AG10803 (cell line): ENCODE measurements at regions not wholly inside any gene's neighbourhood (a gene's known extent, or its start where the extent isn't known, plus 50 kb on each side); places are given as distances from the start of the nearest gene placed in this dataset.

ENCODE experiments used
- DNase-seq: peaks from one replicate; pipeline ENCODE4 v3.0.0; 2010; ENCODE audit warnings: low read depth
- H3K4me3 ChIP-seq: 2 replicates; pipeline ENCODE4 v1.5.1; 2011; ENCODE audit warnings: mild to moderate bottlenecking, low read length, control low read depth
- TF ChIP-seq, protein P1 (sequence below): conservative IDR thresholded peaks from 2 replicates; pipeline ENCODE4 v1.5.1; 2011; ENCODE audit warnings: mild to moderate bottlenecking, low read length, control low read depth, inconsistent platforms

DNA sequence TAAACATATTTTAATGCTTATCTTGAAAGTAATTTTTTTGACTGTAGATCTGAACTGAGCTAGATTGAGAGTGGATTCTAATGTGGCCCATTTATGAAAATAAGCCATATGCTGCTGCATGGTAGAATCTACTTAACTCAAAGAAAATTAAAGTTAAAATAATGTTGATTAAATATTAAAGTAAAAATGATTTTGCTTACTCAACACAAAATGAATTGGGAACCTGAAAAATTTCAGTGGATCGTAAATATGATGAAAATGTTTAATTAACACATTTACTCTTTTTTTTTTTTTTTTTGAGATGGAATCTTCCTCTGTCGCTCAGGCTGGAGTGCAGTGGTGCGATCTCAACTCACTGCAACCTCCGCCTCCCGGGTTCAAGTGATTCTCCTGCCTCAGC is 144.5 kb upstream of the HMGN3 start:
- no peak for DNase-seq
- H3K4me3 ChIP-seq, result no peak overlapping the region
- TF ChIP-seq, protein P1, sequence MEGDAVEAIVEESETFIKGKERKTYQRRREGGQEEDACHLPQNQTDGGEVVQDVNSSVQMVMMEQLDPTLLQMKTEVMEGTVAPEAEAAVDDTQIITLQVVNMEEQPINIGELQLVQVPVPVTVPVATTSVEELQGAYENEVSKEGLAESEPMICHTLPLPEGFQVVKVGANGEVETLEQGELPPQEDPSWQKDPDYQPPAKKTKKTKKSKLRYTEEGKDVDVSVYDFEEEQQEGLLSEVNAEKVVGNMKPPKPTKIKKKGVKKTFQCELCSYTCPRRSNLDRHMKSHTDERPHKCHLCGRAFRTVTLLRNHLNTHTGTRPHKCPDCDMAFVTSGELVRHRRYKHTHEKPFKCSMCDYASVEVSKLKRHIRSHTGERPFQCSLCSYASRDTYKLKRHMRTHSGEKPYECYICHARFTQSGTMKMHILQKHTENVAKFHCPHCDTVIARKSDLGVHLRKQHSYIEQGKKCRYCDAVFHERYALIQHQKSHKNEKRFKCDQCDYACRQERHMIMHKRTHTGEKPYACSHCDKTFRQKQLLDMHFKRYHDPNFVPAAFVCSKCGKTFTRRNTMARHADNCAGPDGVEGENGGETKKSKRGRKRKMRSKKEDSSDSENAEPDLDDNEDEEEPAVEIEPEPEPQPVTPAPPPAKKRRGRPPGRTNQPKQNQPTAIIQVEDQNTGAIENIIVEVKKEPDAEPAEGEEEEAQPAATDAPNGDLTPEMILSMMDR, result no peak

DNA sequence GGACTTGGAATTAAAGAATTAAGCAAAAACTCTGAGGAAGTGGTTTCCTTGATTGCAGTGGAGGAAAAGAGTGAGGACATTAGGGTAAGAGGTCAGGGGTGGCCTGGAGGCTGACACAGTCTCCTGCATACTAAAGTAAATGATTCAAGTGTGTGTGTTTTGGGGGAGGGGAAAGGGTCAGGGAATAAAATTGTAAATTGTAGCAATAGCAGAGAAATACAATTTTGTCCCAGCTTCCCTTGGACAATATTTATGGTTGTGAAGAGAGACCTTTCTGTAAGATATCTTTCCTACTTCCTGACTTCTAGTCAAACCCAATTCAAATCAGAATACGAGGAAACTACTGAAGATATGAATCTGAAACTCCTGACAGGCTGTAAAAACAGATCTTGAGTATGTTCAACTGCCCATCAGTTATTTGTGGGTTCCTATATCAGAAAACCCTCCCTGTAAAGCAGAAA is 143.4 kb upstream of the HMGN3 start:
- H3K4me3 ChIP-seq, result no peak overlapping the region
- TF ChIP-seq, protein P1, result no peak

DNA sequence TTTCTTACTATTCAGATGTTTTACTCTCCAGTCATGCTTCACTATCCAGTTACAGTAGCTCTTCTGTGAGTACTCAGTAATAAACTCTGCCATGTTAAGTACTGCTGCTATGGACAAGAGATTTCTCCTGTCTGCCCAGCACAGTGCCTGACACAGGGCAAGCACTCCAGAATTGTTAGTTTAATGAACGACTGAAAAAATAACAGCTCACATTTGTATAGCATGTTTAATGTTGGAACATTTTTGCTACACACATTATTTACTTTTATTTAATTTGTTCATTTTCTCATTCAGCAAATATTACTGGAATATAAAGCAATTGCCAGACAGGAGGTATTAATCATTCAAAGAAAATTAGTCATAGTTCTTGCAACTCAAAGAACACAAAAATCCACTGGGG is 142.6 kb upstream of the HMGN3 start:
- no peak for DNase-seq
- H3K4me3 ChIP-seq, result no peak overlapping the region
- TF ChIP-seq, protein P1, result no peak

More for the DNA sequence above, 143.4 kb upstream of the HMGN3 start:
- DNase-seq, result no peak

DNA sequence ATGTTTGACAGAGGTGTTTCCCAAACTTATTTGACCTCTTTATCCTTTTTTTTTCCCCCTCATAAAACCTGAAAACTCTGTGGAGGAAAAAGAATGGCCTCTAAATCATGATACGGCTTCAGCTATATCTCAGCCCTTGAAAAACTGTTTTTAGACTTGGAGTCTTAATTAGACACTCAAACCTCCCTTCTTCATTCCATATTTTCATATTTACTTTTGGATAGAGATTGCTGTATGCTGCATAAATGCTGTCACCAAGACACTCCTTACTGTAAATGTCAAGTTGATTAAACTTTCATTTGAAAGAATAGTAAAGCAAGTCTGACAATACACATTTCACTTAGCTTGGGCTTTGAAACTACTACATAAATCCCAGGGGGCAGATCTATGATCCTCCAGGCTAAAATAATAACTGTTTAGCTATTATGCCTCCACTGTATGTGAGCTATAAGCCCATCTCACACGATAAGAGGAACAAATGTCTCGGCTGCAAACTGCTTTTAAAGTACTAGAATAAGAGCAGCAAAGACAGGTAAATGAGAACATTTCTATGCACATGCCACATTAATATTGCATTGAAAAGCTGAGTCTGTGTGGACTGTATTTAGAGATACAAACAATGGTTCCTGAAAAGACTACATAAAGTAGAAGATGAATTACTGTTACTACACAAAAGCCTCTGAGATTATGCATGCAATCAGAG is 141.3 kb upstream of the HMGN3 start:
- no peak overlapping the region for H3K4me3 ChIP-seq
- TF ChIP-seq, protein P1, result no peak
- DNase-seq, result no peak

DNA sequence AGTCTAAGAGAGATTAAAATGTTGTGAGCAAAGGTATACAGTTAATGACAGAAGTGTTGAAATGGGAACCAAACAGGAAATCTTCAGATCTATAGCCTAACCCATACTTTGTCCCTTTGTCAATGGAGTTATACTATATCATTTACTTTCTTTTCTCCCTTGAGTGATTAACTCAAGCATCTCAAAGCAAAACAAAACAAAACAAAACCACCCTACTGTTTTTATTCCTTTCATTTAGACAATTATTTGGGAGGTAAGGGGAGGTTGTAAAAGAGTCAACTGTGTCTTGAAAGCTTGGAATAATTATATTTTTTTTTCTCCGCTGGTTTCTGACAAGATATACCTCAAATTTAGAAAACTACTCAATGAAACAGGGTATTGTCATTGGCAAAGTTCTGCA is 139.8 kb upstream of the HMGN3 start:
- TF ChIP-seq, protein P1, result no peak
- no peak for DNase-seq
- H3K4me3 ChIP-seq, result no peak overlapping the region

DNA sequence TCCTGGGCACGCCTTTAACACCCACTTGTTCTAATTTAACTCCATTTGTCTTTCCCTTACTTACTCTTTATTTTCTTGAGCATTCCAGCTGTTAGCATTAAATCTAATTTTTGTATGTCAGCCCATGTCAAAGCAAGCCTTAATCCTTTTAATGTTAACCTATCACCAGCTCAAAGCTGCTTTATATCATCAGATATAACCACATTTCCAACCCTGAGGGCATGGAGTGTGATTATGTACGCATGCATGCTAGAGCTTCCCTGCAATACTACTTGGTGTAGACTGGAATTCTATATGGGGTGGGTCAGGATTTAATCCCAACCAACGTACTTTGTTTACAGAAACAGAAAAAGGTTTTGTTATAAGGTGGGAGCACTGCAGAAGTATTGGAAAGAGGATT is 139.4 kb upstream of the HMGN3 start:
- H3K4me3 ChIP-seq, result no peak overlapping the region
- DNase-seq, result no peak
- TF ChIP-seq, protein P1, result no peak

DNA sequence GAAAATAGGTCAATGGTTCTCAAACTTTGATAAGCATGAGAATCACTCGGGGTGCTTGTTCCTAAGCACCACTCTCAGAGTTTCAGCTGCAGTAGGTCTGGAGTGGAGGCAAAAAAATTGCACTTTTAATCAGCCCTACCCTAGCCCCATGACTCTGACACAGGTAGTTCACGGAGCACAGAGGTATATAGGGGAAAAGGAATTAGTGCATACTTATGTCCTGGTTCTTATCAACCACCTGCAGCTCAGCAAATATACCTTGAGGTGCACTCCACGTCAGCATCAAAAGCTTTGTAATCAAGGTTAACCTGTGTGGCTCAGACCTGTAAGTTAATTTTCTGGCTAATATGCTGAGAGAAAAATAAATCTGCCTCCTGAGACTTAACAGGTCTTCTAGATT is 138.8 kb upstream of the HMGN3 start:
- H3K4me3 ChIP-seq, result no peak overlapping the region
- TF ChIP-seq, protein P1, result no peak
- DNase-seq, result no peak
